ENCODE measurements at regions not wholly inside any gene's neighbourhood (a gene's known extent, or its start where the extent isn't known, plus 50 kb on each side); places are given as distances from the start of the nearest gene placed in this dataset.

- TF ChIP-seq POLR2AphosphoS5 (IDR thresholded peaks at IDR 0.05) (no peak), CTCF (IDR thresholded peaks at IDR 0.05) (no peak), EP300 (IDR thresholded peaks at IDR 0.05) (no peak), POLR2A (IDR thresholded peaks at IDR 0.05) (no peak)
Observed at GRCh38 chr3:4140921-4141320, 162.2 kb upstream of the SETMAR start.

Measured in suprapubic skin (tissue), 4 donors.